HEK293T (cell line): ENCODE measurements at regions not wholly inside any gene's neighbourhood (a gene's known extent, or its start where the extent isn't known, plus 50 kb on each side); places are given as distances from the start of the nearest gene placed in this dataset.

ENCODE experiments used
- CTCF ChIA-PET: fragments of 350-600 bp; formaldehyde crosslinking; extraction: SDS; loops from one replicate; lab custom pipeline; 2021; ENCODE audit warnings: antibody characterized with exemption, inconsistent platforms; lab: Yijun Ruan, JAX
- POLR2A ChIA-PET: fragments of 350-600 bp; formaldehyde crosslinking; extraction: SDS; loops from one replicate; lab custom pipeline; 2020; ENCODE audit warnings: antibody characterized with exemption, inconsistent platforms; lab: Yijun Ruan, JAX
- DNase-seq: peaks from one replicate; pipeline ENCODE4 v3.0.0; 2012; ENCODE audit warnings: mixed read lengths; ENCODE audit errors: extremely low spot score
- ARNT ChIP-seq: fragments of 450-650 bp; IDR thresholded peaks from 2 replicates; pipeline ENCODE4 v1.6.1; 2017; ENCODE audit warnings: mild to moderate bottlenecking
- BHLHE40 ChIP-seq: fragments of 450-650 bp; IDR thresholded peaks from 2 replicates; pipeline ENCODE4 v1.6.1; 2016; ENCODE audit warnings: mild to moderate bottlenecking, moderate library complexity, borderline replicate concordance
- CTBP1 ChIP-seq: fragments of 450-650 bp; IDR thresholded peaks from 2 replicates; pipeline ENCODE4 v1.6.1; 2016; ENCODE audit warnings: borderline replicate concordance
- ELF4 ChIP-seq: fragments of 450-650 bp; IDR thresholded peaks from 2 replicates; pipeline ENCODE4 v1.6.1; 2017; ENCODE audit warnings: antibody characterized with exemption
- FOXA1 ChIP-seq: fragments of 450-650 bp; IDR thresholded peaks from 2 replicates; pipeline ENCODE4 v1.6.1; 2016; ENCODE audit warnings: mild to moderate bottlenecking
- FOXK2 ChIP-seq: fragments of 450-650 bp; IDR thresholded peaks from 2 replicates; pipeline ENCODE4 v1.6.1; 2016; ENCODE audit warnings: mild to moderate bottlenecking
- FOXM1 ChIP-seq: fragments of 450-650 bp; IDR thresholded peaks from 2 replicates; pipeline ENCODE4 v1.6.1; 2017; ENCODE audit warnings: mild to moderate bottlenecking, borderline replicate concordance
- HDGF ChIP-seq: fragments of 450-650 bp; IDR thresholded peaks from 2 replicates; pipeline ENCODE4 v1.6.1; 2017; ENCODE audit warnings: antibody characterized with exemption, borderline replicate concordance
- L3MBTL2 ChIP-seq: fragments of 450-650 bp; conservative IDR thresholded peaks from 2 replicates; pipeline ENCODE4 v1.6.1; 2016; ENCODE audit warnings: mild to moderate bottlenecking
- LEF1 ChIP-seq: fragments of 450-650 bp; IDR thresholded peaks from 2 replicates; pipeline ENCODE4 v1.6.1; 2017; ENCODE audit warnings: mild to moderate bottlenecking, borderline replicate concordance
- NFRKB ChIP-seq: fragments of 450-650 bp; IDR thresholded peaks from 2 replicates; pipeline ENCODE4 v1.6.1; 2016; ENCODE audit warnings: mild to moderate bottlenecking, moderate library complexity
- PKNOX1 ChIP-seq: fragments of 450-650 bp; IDR thresholded peaks from 2 replicates; pipeline ENCODE4 v1.6.1; 2016
- SP1 ChIP-seq: fragments of 450-650 bp; IDR thresholded peaks from 2 replicates; pipeline ENCODE4 v1.6.1; 2017
- SUZ12 ChIP-seq: fragments of 450-650 bp; IDR thresholded peaks from 2 replicates; pipeline ENCODE4 v1.6.1; 2016; ENCODE audit warnings: mild to moderate bottlenecking
- TARDBP ChIP-seq: fragments of 450-650 bp; IDR thresholded peaks from 2 replicates; pipeline ENCODE4 v1.6.1; 2016
- ZNF384 ChIP-seq: fragments of 450-650 bp; IDR thresholded peaks from 2 replicates; pipeline ENCODE4 v1.6.1; 2016

DNA sequence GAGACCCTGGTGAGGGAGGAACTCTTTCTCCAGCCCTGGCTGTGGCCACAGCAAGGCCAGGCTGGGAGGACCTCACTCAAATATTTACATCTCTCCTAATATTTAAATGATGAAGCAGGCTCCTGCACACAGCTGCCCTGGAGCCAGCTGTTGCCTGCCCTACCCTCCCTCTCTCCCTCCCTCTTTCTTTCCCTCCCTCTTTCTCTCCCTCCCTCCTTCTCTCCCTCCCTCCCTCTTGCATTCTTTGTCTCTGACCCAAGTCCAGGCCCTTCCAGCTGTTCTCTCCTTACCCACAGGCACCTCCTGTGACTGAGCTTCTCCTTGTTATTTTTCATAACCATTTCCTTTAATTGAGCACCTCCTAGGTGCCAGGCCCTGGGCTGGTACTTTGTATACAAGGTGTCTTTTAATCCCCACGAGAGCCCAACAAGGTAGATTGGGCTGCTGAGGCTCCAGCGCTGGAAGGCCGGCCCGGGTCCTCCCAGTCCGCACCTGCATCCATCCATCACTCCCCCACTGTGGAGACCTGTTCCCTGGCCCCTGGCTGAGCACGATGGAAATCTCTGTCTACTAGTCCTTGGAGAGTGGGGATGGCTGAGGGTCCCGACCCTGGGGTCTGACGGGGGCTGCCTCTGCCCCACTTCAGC, 242.3 kb downstream of the SEC14L1 start:
- ChIA-PET CTCF (no interaction called here), POLR2A (no interaction called here)
- no peak for DNase-seq
- no peak for TF ChIP-seq SP1
- TF ChIP-seq ZNF384, result no peak
- TF ChIP-seq NFRKB, result no peak
- no peak for TF ChIP-seq FOXA1
- TF ChIP-seq SUZ12, result no peak
- TF ChIP-seq LEF1, result no peak
- no peak for TF ChIP-seq FOXM1
- no peak for TF ChIP-seq BHLHE40

DNA sequence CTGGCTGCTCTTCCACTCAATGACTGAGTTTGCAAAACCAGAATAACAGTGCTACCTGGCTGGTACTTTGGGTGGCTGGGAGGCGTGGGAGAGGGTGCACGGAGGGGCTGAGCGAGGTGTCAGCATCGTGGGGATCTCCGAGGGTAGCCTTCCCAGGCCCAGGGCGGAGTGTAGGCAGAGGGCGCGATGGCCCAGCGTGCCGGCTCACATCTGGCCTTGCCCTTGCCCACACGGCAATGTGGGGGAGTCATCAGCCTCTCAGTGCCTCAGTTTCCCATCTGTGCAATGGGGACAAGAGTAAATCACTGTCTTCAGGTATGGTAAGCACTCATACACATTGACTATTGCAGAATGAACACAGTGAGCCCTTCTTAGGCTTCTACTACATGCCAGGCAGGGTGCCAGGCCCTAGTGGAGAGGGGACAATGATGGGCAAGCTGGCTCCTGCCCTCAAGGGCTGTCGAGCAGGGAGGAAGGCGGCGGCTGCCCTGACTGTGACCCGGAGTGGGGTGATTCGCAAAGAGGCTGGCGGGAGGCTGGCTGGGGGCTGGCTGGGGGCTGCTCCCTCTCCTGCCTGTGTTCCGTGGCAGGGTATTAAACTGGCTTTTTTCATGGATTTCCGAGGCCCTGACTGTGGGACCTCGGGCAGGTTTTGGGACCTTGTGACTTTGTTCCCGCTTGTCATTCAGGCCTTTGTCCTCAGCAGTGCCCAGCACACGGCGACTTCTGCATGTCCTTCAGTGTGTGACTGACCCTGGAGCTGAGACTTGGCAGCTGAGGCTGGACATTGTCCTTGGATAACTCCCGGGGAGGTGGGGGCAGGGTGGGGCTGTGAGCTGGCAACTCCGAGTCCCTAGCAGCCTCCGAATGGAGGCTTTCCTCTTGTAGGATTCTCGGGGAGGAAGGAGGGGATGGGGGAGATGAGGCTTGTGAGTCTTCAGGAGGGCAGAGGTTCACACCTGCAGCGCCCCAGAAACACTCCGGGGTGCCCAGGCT, 243.1 kb downstream of the SEC14L1 start:
- POLR2A ChIA-PET, result no interaction called here
- no peak for TF ChIP-seq ARNT
- DNase-seq, result no peak
- CTCF ChIA-PET, result no interaction called here

DNA sequence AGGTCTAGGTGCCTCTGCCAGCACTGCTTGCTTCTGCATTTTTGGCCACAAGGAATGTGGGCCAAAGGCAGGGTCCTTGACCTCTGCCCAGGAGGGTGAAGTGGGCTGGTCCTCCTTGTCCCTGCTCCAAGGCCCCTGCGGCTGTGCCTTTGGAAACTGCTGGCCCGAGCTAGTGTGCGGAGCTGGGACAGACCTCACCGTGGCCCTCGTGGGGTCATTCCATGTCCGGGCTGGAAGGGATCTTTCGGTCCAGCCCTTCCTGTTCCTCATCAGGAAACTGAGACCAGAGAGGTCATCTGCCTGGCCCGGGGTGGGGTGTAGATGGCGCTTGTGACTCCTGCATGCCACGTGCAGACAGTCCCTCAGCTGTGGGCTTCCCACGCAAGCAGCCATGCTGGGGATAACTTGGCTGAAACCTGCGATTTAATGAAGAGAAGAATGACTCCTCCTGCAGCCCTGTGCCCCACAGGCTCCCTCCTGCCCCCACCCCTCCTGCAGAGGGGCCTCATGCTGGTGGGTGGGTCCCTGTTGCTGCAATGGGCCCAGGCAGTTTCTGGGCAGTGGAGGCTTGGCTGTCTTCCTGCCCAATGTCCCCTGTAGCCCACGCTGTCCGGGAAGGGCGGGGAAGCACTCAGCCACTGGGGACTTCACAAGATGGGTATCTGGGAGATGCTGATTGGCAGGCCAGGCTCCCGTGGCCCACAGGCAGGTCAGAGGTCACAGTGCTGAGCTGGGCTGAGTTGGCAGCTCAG, 245.2 kb downstream of the SEC14L1 start:
- no peak for DNase-seq
- CTCF ChIA-PET, result no interaction called here
- TF ChIP-seq LEF1 (no peak), CTBP1 (no peak), SUZ12 (no peak), ARNT (no peak), ZNF384 (no peak), ELF4 (no peak), L3MBTL2 (no peak), HDGF (no peak), FOXM1 (no peak), FOXA1 (no peak), NFRKB (no peak), FOXK2 (no peak), SP1 (no peak), BHLHE40 (no peak), TARDBP (no peak), PKNOX1 (no peak)
- POLR2A ChIA-PET, result no interaction called here

GRCh38 chr17:77386502-77387192, 245.9 kb downstream of the SEC14L1 start:
- TF ChIP-seq FOXA1, result no peak
- TF ChIP-seq FOXM1, result no peak
- no peak for TF ChIP-seq FOXK2
- no peak for TF ChIP-seq HDGF
- TF ChIP-seq L3MBTL2, result no peak
- TF ChIP-seq ZNF384, result no peak
- TF ChIP-seq BHLHE40, result no peak
- TF ChIP-seq CTBP1, result no peak
- TF ChIP-seq SP1, result no peak
- no peak for TF ChIP-seq SUZ12
- TF ChIP-seq ELF4, result no peak
- no peak for TF ChIP-seq LEF1
- TF ChIP-seq TARDBP, result no peak
- TF ChIP-seq PKNOX1, result no peak
- TF ChIP-seq ARNT, result no peak
- ChIA-PET POLR2A (no interaction called here), CTCF (no interaction called here)
- DNase-seq, result no peak

DNA sequence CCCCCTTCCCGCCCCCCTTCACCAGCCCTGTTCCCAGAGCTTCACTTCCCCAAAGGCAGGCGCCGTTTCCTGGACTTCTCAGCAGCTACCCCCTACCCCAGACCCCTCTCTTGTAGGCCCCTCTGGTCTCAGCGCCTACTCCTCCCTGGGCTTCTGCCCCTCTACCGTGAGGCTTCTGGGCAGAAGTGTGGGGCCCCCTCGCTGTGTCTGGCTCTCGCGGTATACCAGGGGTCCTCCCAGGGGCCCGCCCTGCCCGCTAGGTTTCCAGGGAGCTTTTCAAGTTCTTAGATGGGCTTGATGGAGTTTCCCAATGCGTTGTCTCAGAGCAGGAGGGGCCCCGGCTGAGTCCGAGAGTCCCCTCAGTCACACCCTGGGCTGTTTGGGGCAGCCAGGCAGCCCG, 247.1 kb downstream of the SEC14L1 start:
- TF ChIP-seq FOXA1, result no peak
- no peak for TF ChIP-seq BHLHE40
- TF ChIP-seq SUZ12, result no peak
- TF ChIP-seq FOXK2, result no peak
- TF ChIP-seq ELF4, result no peak
- TF ChIP-seq ARNT, result no peak
- no peak for TF ChIP-seq ZNF384
- no peak for TF ChIP-seq NFRKB
- TF ChIP-seq CTBP1, result no peak
- no peak for TF ChIP-seq TARDBP
- TF ChIP-seq LEF1, result no peak
- no peak for DNase-seq
- POLR2A ChIA-PET, result no interaction called here
- CTCF ChIA-PET, result no interaction called here
